ENCODE measurements at regions not wholly inside any gene's neighbourhood (a gene's known extent, or its start where the extent isn't known, plus 50 kb on each side); places are given as distances from the start of the nearest gene placed in this dataset.

GRCh38 chr5:87732875-87733768, 320.4 kb upstream of the CCNH start:
- Histone ChIP-seq H3K36me3 (ENCODE audit: control insufficient read depth, insufficient read depth, low read length) (no peaks in the 10 kb centered on the region), H3K4me3 (ENCODE audit: low read depth in 2 of 2, low read length in 2 of 2) (no peak overlapping the region), H3K4me1 (ENCODE audit: control insufficient read depth, insufficient read depth, low read length) (no peaks in the 10 kb centered on the region), H3K27ac (ENCODE audit: low read length) (no peak overlapping the region), H3K27me3 (ENCODE audit: control insufficient read depth, insufficient read depth, low read length) (no peaks in the 10 kb centered on the region), H3K9me3 (ENCODE audit: control insufficient read depth, insufficient read depth, low read depth, low read length) (no peaks in the 10 kb centered on the region)
- ChIA-PET CTCF (no interaction called here), POLR2A (no interaction called here)
- intact Hi-C loops (cut with micrococcal nuclease; ENCODE audit: unreplicated experiment) (no loop called here), in situ Hi-C loops (cut with HindIII; ENCODE audit: low pct_unique_long_range_greater_than_20kb, low sequenced_read_pairs) (no loop called here)
- no TSS peak for BruUV-seq (replicated peaks)
- TF ChIP-seq REST (IDR thresholded peaks at IDR 0.05; ENCODE audit: insufficient read depth in 1 of 2, low read depth in 2 of 2, low read length in 1 of 2), result no peak
- TF ChIP-seq SIN3A (IDR thresholded peaks at IDR 0.05; ENCODE audit: borderline replicate concordance, insufficient read depth, low read depth, low read length), result no peak
- TF ChIP-seq TCF7L2 (IDR thresholded peaks at IDR 0.05; ENCODE audit: low read depth, low read length), result no peak
- no peak for TF ChIP-seq CTCF (IDR thresholded peaks at IDR 0.05)
- no peak for TF ChIP-seq POLR2AphosphoS5 (IDR thresholded peaks at IDR 0.05; ENCODE audit: low read depth, low read length)
- no peak for DNase-seq (ENCODE audit: low read depth, low spot score)
- no peak for ATAC-seq

GRCh38 chr5:87729781-87730180, 317.1 kb upstream of the CCNH start:
- Histone ChIP-seq H3K4me1 (ENCODE audit: control insufficient read depth, insufficient read depth, low read length) (no peaks in the 10 kb centered on the region), H3K4me3 (ENCODE audit: low read depth in 2 of 2, low read length in 2 of 2) (no peak overlapping the region), H3K27ac (ENCODE audit: low read length) (no peak overlapping the region), H3K27me3 (ENCODE audit: control insufficient read depth, insufficient read depth, low read length) (no peaks in the 10 kb centered on the region), H3K9me3 (ENCODE audit: control insufficient read depth, insufficient read depth, low read depth, low read length) (no peaks in the 10 kb centered on the region), H3K36me3 (ENCODE audit: control insufficient read depth, insufficient read depth, low read length) (no peaks in the 10 kb centered on the region)
- ChIA-PET POLR2A (no interaction called here), CTCF (no interaction called here)
- BruUV-seq (replicated peaks), result no TSS peak
- DNase-seq (ENCODE audit: low read depth, low spot score), result no peak
- intact Hi-C loops (cut with micrococcal nuclease; ENCODE audit: unreplicated experiment), result no loop called here
- no peak for TF ChIP-seq REST (IDR thresholded peaks at IDR 0.05; ENCODE audit: insufficient read depth in 1 of 2, low read depth in 2 of 2, low read length in 1 of 2)
- no peak for TF ChIP-seq TCF7L2 (IDR thresholded peaks at IDR 0.05; ENCODE audit: low read depth, low read length)
- no peak for TF ChIP-seq SIN3A (IDR thresholded peaks at IDR 0.05; ENCODE audit: borderline replicate concordance, insufficient read depth, low read depth, low read length)
- TF ChIP-seq CTCF (IDR thresholded peaks at IDR 0.05), result no peak
- no peak for TF ChIP-seq POLR2AphosphoS5 (IDR thresholded peaks at IDR 0.05; ENCODE audit: low read depth, low read length)
- ATAC-seq, result no peak
- in situ Hi-C loops (cut with HindIII; ENCODE audit: low pct_unique_long_range_greater_than_20kb, low sequenced_read_pairs), result no loop called here

Measured in Panc1 (cell line).